ENCODE measurements at regions not wholly inside any gene's neighbourhood (a gene's known extent, or its start where the extent isn't known, plus 50 kb on each side); places are given as distances from the start of the nearest gene placed in this dataset.

DNA sequence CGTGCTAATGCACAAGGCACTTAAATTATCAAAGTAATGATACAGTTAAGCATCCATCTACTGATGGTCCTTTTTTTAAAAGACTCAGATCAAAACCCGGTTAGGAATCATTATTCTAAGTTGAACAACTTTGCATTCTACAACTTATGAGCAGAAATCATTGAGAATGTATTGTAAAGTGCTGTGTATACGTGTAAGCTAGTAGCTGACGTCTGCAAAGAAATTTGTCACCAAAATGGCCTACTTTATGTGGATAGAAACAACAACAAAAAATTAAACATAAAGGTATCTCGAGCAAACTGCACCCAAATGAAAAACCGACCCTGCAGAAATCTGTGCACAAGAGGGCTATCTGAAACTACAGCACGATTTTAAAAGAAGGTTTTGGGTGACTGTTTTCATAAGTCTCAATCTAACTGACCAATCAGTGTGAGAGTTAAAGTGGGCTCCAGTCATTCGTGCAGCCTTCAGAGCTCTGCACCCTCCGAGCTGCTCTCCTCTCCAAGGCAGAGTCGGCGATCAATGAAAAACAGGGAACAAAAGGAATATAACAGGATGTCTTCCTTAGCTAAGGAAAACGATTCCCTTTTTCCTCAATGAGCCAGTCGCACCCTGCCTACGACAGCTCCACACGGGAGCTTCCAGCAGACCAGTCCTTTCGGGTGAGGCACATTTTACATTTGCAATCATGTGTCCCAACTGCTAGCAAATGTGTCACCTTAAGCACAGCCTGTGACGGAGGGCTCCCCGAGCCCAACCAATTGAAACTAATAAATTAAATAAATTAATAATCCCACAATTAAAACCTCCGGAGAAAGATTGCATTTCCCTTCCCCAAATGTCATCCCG, 200.7 kb upstream of the FOXN3 start:
- Histone ChIP-seq H3K27me3 (no peaks in the 10 kb centered on the region), H3K36me3 (no peaks in the 10 kb centered on the region), H3K9me3 (no peaks in the 10 kb centered on the region), H3K4me3 (peak overlapping the region; percentile 75 to 79), H3K4me1 (peaks cover 0 to 50% of the 10 kb centered on the region in 2 donors), H3K27ac (peak overlapping the region; percentile 85)
- no peak for TF ChIP-seq CTCF (IDR thresholded peaks at IDR 0.05)
- DNase-seq (ENCODE audit: low spot score), result peak; percentile 70

DNA sequence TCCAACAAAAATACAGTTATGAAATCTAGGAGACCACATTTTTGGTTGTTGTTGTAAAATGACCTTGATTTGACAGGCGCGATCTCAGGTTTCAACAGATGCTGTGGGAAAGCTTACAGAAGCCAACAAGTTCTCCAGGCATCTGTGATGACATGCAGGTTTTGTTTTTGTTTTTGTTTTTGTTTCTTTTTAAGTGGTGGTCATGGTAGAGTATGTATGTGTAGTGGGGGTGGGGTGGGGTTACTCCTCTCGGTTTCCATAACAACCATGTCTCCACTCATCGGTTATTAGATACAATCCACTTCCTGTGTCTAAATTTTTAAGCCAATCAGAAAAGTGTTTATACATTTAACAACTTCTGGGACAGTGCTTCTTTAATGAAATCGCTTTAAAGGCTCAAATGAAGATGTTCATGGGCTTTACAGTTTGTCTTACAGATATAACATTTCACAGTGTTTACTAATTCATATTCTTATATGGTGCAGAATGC, 199.9 kb upstream of the FOXN3 start:
- no peak for TF ChIP-seq CTCF (IDR thresholded peaks at IDR 0.05)
- H3K4me3 ChIP-seq, result peak overlapping the region; percentile 75 to 79
- H3K27me3 ChIP-seq, result no peaks in the 10 kb centered on the region
- H3K4me1 ChIP-seq, result peaks cover 0 to 50% of the 10 kb centered on the region in 2 donors
- H3K36me3 ChIP-seq, result no peaks in the 10 kb centered on the region
- H3K9me3 ChIP-seq, result no peaks in the 10 kb centered on the region
- H3K27ac ChIP-seq, result peak overlapping the region; percentile 24 to 85
- no peak for DNase-seq (ENCODE audit: low spot score)

- no peaks in the 10 kb centered on the region for H3K9me3 ChIP-seq
- DNase-seq (ENCODE audit: low spot score), result no peak
- H3K27me3 ChIP-seq, result no peaks in the 10 kb centered on the region
- no peaks in the 10 kb centered on the region for H3K36me3 ChIP-seq
- H3K4me3 ChIP-seq, result peak overlapping the region in 1 of 2 donors; percentile 79
- no peak for TF ChIP-seq CTCF (IDR thresholded peaks at IDR 0.05)
- peaks cover 0 to 50% of the 10 kb centered on the region in 2 donors for H3K4me1 ChIP-seq
- peak overlapping the region; percentile 24 to 85 for H3K27ac ChIP-seq
These were observed 199.4 kb upstream of the FOXN3 start for GRCh38 chr14:89616425-89616824.

DNA sequence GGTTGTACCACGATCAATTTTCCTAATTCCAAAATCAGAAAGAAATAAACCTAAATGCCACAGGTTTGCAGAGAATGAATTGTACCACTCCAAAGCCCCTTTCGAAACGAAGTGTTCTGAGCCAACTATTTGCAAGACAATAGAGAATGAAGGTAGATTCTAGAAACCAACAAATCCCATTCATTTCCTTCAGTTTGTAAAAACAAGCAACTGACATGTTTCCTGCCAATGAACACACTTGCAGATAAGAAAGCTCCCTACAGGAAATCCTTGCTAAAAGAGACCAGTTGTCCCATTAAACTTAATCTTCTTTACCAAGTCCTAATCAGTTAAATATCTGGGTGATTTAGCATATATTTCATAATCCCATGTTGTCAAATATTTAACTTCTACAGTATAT, 198.4 kb upstream of the FOXN3 start:
- DNase-seq (ENCODE audit: low spot score), result no peak
- H3K4me3 ChIP-seq, result no peak overlapping the region
- peak overlapping the region in 1 of 2 donors; percentile 85 for H3K27ac ChIP-seq
- TF ChIP-seq CTCF (IDR thresholded peaks at IDR 0.05), result no peak
- H3K27me3 ChIP-seq, result no peaks in the 10 kb centered on the region
- H3K4me1 ChIP-seq, result peaks cover 0 to 50% of the 10 kb centered on the region in 2 donors
- no peaks in the 10 kb centered on the region for H3K36me3 ChIP-seq
- no peaks in the 10 kb centered on the region for H3K9me3 ChIP-seq

GRCh38 chr14:89614009-89614691, 197.1 kb upstream of the FOXN3 start:
- H3K4me1 ChIP-seq, result peaks cover 0 to 52% of the 10 kb centered on the region in 2 donors
- no peak for TF ChIP-seq CTCF (IDR thresholded peaks at IDR 0.05)
- no peaks in the 10 kb centered on the region for H3K27me3 ChIP-seq
- no peaks in the 10 kb centered on the region for H3K36me3 ChIP-seq
- H3K9me3 ChIP-seq, result no peaks in the 10 kb centered on the region
- H3K4me3 ChIP-seq, result no peak overlapping the region
- H3K27ac ChIP-seq, result no peak overlapping the region
- no peak for DNase-seq (ENCODE audit: low spot score)
